H1 (cell line): ENCODE measurements at regions not wholly inside any gene's neighbourhood (a gene's known extent, or its start where the extent isn't known, plus 50 kb on each side); places are given as distances from the start of the nearest gene placed in this dataset.
"Not testable (repeated sequence)": the region's sequence is repeated elsewhere in the genome, so short reads cannot be mapped to it uniquely, and the experiment has no call there.

Experiments
- CTCF ChIA-PET: fragments of 300-600 bp; sonication (Branson Sonifier 250); formaldehyde crosslinking; loops from one replicate; lab custom pipeline; 2021; ENCODE audit not compliant: partially characterized antibody; lab: Charles Lee
- POLR2A ChIA-PET: fragments of 300-600 bp; sonication (Branson Sonifier 250); formaldehyde crosslinking; loops from one replicate; lab custom pipeline; 2021; ENCODE audit warnings: inconsistent platforms; ENCODE audit not compliant: partially characterized antibody; lab: Charles Lee
- DNase-seq, 2 experiments: peaks; one replicate each; pipeline versions ENCODE4 v3.0.0 to v3.0.0-alpha.2; 2010 to 2022; ENCODE audit warnings: low spot score in 2 of 2, low read depth in 1 of 2, mixed read lengths in 1 of 2
- FAIRE-seq: peaks from 2 replicates; lab custom pipeline; 2011; peaks lifted over from hg19 to GRCh38; lab: Jason Lieb, UNC
- H2AFZ ChIP-seq: 2 replicates; pipeline ENCODE4 v1.8.1; 2012; ENCODE audit warnings: low read length, inconsistent platforms
- H2AK5ac ChIP-seq: 2 replicates; pipeline ENCODE4 v1.6.1; 2013; ENCODE audit warnings: low read depth, low read length
- H2BK120ac ChIP-seq: replicated peaks from 2 replicates; pipeline ENCODE3; 2013; ENCODE audit warnings: low read depth, low read length, inconsistent platforms
- H2BK12ac ChIP-seq: 2 replicates; pipeline ENCODE4 v1.6.1; 2013; ENCODE audit warnings: low read depth, low read length
- H2BK15ac ChIP-seq: 2 replicates; pipeline ENCODE4 v1.6.1; 2013; ENCODE audit warnings: low read length
- H2BK20ac ChIP-seq: 2 replicates; pipeline ENCODE4 v1.6.1; 2013; ENCODE audit warnings: low read length
- H2BK5ac ChIP-seq: 2 replicates; pipeline ENCODE4 v1.6.1; 2013; ENCODE audit warnings: low read depth, low read length
- H3K14ac ChIP-seq: 2 replicates; pipeline ENCODE4 v1.6.1; 2013; ENCODE audit warnings: inconsistent platforms; ENCODE audit not compliant: insufficient read length
- H3K18ac ChIP-seq: 2 replicates; pipeline ENCODE4 v1.6.1; 2013; ENCODE audit warnings: low read length; ENCODE audit errors: extremely low read depth
- H3K23ac ChIP-seq: 2 replicates; pipeline ENCODE4 v1.6.1; 2013; ENCODE audit warnings: inconsistent platforms; ENCODE audit not compliant: insufficient read length
- H3K23me2 ChIP-seq: 2 replicates; pipeline ENCODE4 v1.6.1; 2013; ENCODE audit warnings: low read depth, low read length
- H3K27ac ChIP-seq: 2 replicates; pipeline ENCODE4 v1.6.1; 2011; ENCODE audit warnings: low read depth, low read length, inconsistent platforms
- H3K27me3 ChIP-seq, 4 experiments: replicated peaks in 1 of 4; 1 replicate in 1 of 4; 2 replicates in 3 of 4; pipeline versions ENCODE4 v1.6.1 to v1.8.1; 2011 to 2013; ENCODE audit warnings: low read length in 3 of 4, mild to moderate bottlenecking in 3 of 4, inconsistent platforms in 2 of 4, mixed read lengths in 2 of 4, moderate library complexity in 1 of 4; ENCODE audit not compliant: control insufficient read depth in 3 of 4, insufficient read depth in 3 of 4; ENCODE audit errors: extremely low read depth in 1 of 4
- H3K36me3 ChIP-seq, 4 experiments: 2 replicates each; pipeline versions ENCODE4 v1.6.1 to v1.8.1; 2011 to 2013; ENCODE audit warnings: mild to moderate bottlenecking in 4 of 4, low read length in 3 of 4, moderate library complexity in 2 of 4, control low read depth in 1 of 4, inconsistent platforms in 1 of 4; ENCODE audit not compliant: insufficient read depth in 4 of 4, control insufficient read depth in 2 of 4
- H3K4ac ChIP-seq: replicated peaks from 2 replicates; pipeline ENCODE3; 2013; ENCODE audit warnings: low read length, low read depth, mixed read lengths, inconsistent platforms; ENCODE audit not compliant: insufficient read length
- H3K4me1 ChIP-seq, 4 experiments: replicated peaks in 1 of 4; 1 replicate in 1 of 4; 2 replicates in 3 of 4; pipeline versions ENCODE4 v1.6.1 to v1.8.1; 2011 to 2013; ENCODE audit warnings: low read length in 3 of 4, inconsistent platforms in 2 of 4, mixed read lengths in 1 of 4; ENCODE audit not compliant: insufficient read depth in 4 of 4, control insufficient read depth in 3 of 4
- H3K4me2 ChIP-seq, 2 experiments: 2 replicates each; pipeline versions ENCODE4 v1.6.1 to v1.8.1; 2011 to 2013; ENCODE audit warnings: low read depth in 2 of 2, low read length in 2 of 2, control low read depth in 1 of 2, inconsistent platforms in 1 of 2, mild to moderate bottlenecking in 1 of 2; ENCODE audit not compliant: insufficient read depth in 1 of 2
- H3K4me3 ChIP-seq, 4 experiments: fragments of 200-600, 300-600 bp in 1 of 4; sonication (generic), shearing (Covaris generic), sonication (Bioruptor Twin) in 1 of 4; 2 replicates each; pipeline versions ENCODE4 v1.5.1 to v1.8.1; 2011 to 2016; ENCODE audit warnings: low read length in 4 of 4, low read depth in 3 of 4, control low read depth in 2 of 4, inconsistent platforms in 2 of 4, mild to moderate bottlenecking in 2 of 4, mixed read lengths in 1 of 4, moderate library complexity in 1 of 4; ENCODE audit not compliant: insufficient read depth in 2 of 4; ENCODE audit errors: extremely low read depth in 1 of 4
- H3K56ac ChIP-seq: replicated peaks from 2 replicates; pipeline ENCODE3; 2013; ENCODE audit warnings: low read depth, mild to moderate bottlenecking, mixed read lengths, low read length, inconsistent platforms; ENCODE audit not compliant: insufficient read length
- H3K79me1 ChIP-seq: 2 replicates; pipeline ENCODE4 v1.6.1; 2013; ENCODE audit warnings: low read depth, low read length, control low read depth
- H3K79me2 ChIP-seq, 2 experiments: 2 replicates each; pipeline versions ENCODE4 v1.6.1 to v1.8.1; 2012 to 2013; ENCODE audit warnings: low read length in 2 of 2, mild to moderate bottlenecking in 2 of 2, inconsistent platforms in 1 of 2; ENCODE audit not compliant: insufficient read depth in 2 of 2, control insufficient read depth in 1 of 2
- H3K9ac ChIP-seq, 4 experiments: replicated peaks in 1 of 4; 1 replicate in 1 of 4; 2 replicates in 3 of 4; pipeline versions ENCODE4 v1.6.1 to v1.8.1; 2011 to 2013; ENCODE audit warnings: low read depth in 3 of 4, low read length in 3 of 4, control low read depth in 2 of 4, mild to moderate bottlenecking in 2 of 4, moderate library complexity in 2 of 4, inconsistent platforms in 1 of 4; ENCODE audit errors: extremely low read depth in 1 of 4
- H3K9me3 ChIP-seq, 2 experiments: 2 replicates each; pipeline versions ENCODE4 v1.6.1 to v1.8.1; 2012 to 2013; ENCODE audit warnings: mild to moderate bottlenecking in 2 of 2, moderate library complexity in 2 of 2, control low read depth in 1 of 2, inconsistent platforms in 1 of 2, low read depth in 1 of 2, low read length in 1 of 2, mixed read lengths in 1 of 2; ENCODE audit not compliant: insufficient read depth in 2 of 2
- H4K20me1 ChIP-seq, 2 experiments: replicated peaks in 1 of 2; 2 replicates each; pipeline versions ENCODE3 to v1.8.1; 2011 to 2013; ENCODE audit warnings: inconsistent platforms in 2 of 2, low read length in 2 of 2, mild to moderate bottlenecking in 1 of 2; ENCODE audit not compliant: insufficient read depth in 2 of 2, control insufficient read depth in 1 of 2
- H4K5ac ChIP-seq: 2 replicates; pipeline ENCODE4 v1.6.1; 2013; ENCODE audit warnings: low read length, low read depth, mixed read lengths, inconsistent platforms; ENCODE audit not compliant: insufficient read length
- H4K8ac ChIP-seq: 2 replicates; pipeline ENCODE4 v1.8.0; 2013; ENCODE audit warnings: mild to moderate bottlenecking, moderate library complexity, low read length, inconsistent platforms; ENCODE audit not compliant: insufficient read depth; ENCODE audit errors: extremely low read depth
- H4K91ac ChIP-seq: replicated peaks from 2 replicates; pipeline ENCODE3; 2013; ENCODE audit warnings: low read length, mixed read lengths, inconsistent platforms; ENCODE audit not compliant: insufficient read length
- EZH2 ChIP-seq: fragments of 200-600 bp; sonication (generic); IDR thresholded peaks from 2 replicates; pipeline ENCODE4 v1.7.1; 2012; ENCODE audit warnings: low read depth, mild to moderate bottlenecking, moderate library complexity, low read length, inconsistent platforms; ENCODE audit not compliant: severe bottlenecking
- KDM4A ChIP-seq: IDR thresholded peaks from one replicate; pipeline ENCODE4 v1.7.1; 2012; ENCODE audit warnings: low read depth, mild to moderate bottlenecking, moderate library complexity, low read length, inconsistent platforms; ENCODE audit not compliant: severe bottlenecking
- whole genome bisulfite sequencing, 2 experiments: shearing (Covaris generic) in 1 of 2; methylation state at CpG; one replicate each; pipeline versions ENCODE4 v1.1.6 to v1.1.7; 2013 to 2015; ENCODE audit warnings: low lambda C conversion rate in 2 of 2, mixed read lengths in 2 of 2, inconsistent platforms in 1 of 2, low coverage in 1 of 2, missing lambda C conversion rate in 1 of 2; ENCODE audit not compliant: insufficient replicate concordance in 2 of 2, insufficient coverage in 1 of 2, insufficient read length in 1 of 2; ENCODE audit errors: extremely low coverage in 1 of 2, missing lambda C conversion rate in 1 of 2; 5-methylcytosine and 5-hydroxymethylcytosine counted together

GRCh38 chrX:128961290-128961689 is 562.0 kb downstream of the SMARCA1 start:
- Histone ChIP-seq H3K23ac (no peak overlapping the region), H3K27me3 (no peaks in the 10 kb centered on the region), H3K4ac (no peak overlapping the region), H3K79me2 (no peaks in the 10 kb centered on the region), H2BK5ac (no peak overlapping the region), H4K20me1 (no peaks in the 10 kb centered on the region), H3K14ac (no peak overlapping the region), H3K4me2 (no peak overlapping the region), H3K27ac (no peak overlapping the region), H3K56ac (no peak overlapping the region), H4K91ac (no peak overlapping the region), H2BK120ac (no peak overlapping the region), H3K79me1 (no peaks in the 10 kb centered on the region), H3K4me1 (no peaks in the 10 kb centered on the region), H3K36me3 (no peaks in the 10 kb centered on the region), H3K18ac (no peak overlapping the region), H2BK20ac (no peak overlapping the region), H2BK15ac (no peak overlapping the region), H2AK5ac (no peak overlapping the region), H4K5ac (no peak overlapping the region), H2BK12ac (no peak overlapping the region), H3K9ac (no peak overlapping the region), H2AFZ (no peak overlapping the region), H3K9me3 (no peaks in the 10 kb centered on the region), H3K4me3 (no peak overlapping the region), H3K23me2 (no peaks in the 10 kb centered on the region), H4K8ac (no peak overlapping the region)
- DNase-seq (no peak), FAIRE-seq (no peak)
- 100% methylated on average over 1 of the region's 1 CpG; no CpG with 5 or more reads in 1 of the 2 experiments for WGBS, 2 experiments
- ChIA-PET CTCF (no interaction called here), POLR2A (no interaction called here)
- TF ChIP-seq KDM4A: no peak
- no peak for TF ChIP-seq EZH2

GRCh38 chrX:128954697-128955096 is 568.6 kb downstream of the SMARCA1 start:
- H2BK5ac ChIP-seq, H3K79me2 ChIP-seq, H3K4ac ChIP-seq, H3K4me2 ChIP-seq, H2BK20ac ChIP-seq, H2BK15ac ChIP-seq, H3K4me3 ChIP-seq, H4K5ac ChIP-seq, H3K23ac ChIP-seq, H3K23me2 ChIP-seq, H4K91ac ChIP-seq, H2AFZ ChIP-seq, H3K14ac ChIP-seq, POLR2A ChIA-PET, FAIRE-seq, H2BK120ac ChIP-seq, DNase-seq, H3K9ac ChIP-seq, H3K36me3 ChIP-seq, H3K27ac ChIP-seq, CTCF ChIA-PET, H2AK5ac ChIP-seq, H4K20me1 ChIP-seq, H3K18ac ChIP-seq, H3K27me3 ChIP-seq, H3K4me1 ChIP-seq, H3K79me1 ChIP-seq, H4K8ac ChIP-seq, H3K56ac ChIP-seq, H2BK12ac ChIP-seq: not testable (repeated sequence)
- H3K9me3 ChIP-seq: peaks cover 9 to 18% of the 10 kb centered on the region in 2 experiments; a peak in 2 of 4 replicates
- WGBS, 2 experiments: 100% methylated on average over 1 of the region's 1 CpG; no CpG with 5 or more reads in 1 of the 2 experiments
